HG02759 (cell line): ENCODE measurements at regions not wholly inside any gene's neighbourhood (a gene's known extent, or its start where the extent isn't known, plus 50 kb on each side); places are given as distances from the start of the nearest gene placed in this dataset.

Experiments
- ATAC-seq: cut with Tn5 transposase; IDR thresholded peaks from one replicate; pipeline ENCODE4 v1.9.1; 2021; ENCODE audit warnings: mild to moderate bottlenecking, moderate library complexity; ENCODE audit not compliant: unreplicated experiment

GRCh38 chr17:72206376-72206775 is 85.6 kb downstream of the SOX9 start:
- no peak for ATAC-seq

DNA sequence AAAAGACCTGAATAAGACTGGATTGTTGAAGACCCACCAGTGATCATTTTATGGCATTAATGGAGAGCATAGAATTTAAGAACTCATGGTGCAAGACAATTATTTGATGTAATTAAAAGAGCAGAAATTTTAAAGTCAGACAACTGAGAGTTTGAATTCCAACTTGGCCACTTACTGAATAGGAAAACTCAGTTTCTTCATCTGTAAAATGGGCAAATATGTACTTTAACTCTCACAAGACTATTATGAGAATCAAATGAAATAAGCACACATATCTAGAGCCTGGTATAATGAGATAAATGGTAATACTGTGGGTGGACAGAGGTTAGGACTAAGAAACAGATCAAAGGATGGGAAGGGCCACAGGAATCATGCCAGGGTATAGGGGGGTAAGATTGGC is 88.0 kb downstream of the SOX9 start:
- no peak for ATAC-seq

DNA sequence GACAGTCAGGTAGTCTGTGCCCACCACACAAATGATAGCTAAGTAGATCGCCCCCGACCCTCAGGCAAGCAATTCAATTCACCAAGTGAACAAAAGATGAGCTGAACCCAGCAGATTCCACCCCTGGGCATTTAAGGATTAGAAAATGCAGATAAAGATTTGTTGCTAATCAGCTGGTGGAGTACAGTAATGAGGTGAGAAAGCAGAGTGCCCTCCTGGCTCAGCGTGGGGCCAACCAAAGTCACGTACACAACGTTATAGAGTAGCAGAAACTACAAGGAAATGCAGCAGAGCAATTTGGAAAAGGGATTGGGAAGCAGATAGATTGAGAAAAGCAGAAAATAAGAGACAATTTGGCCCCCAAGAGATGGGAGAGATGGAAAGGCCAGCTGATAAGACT is 91.2 kb downstream of the SOX9 start:
- no peak for ATAC-seq

DNA sequence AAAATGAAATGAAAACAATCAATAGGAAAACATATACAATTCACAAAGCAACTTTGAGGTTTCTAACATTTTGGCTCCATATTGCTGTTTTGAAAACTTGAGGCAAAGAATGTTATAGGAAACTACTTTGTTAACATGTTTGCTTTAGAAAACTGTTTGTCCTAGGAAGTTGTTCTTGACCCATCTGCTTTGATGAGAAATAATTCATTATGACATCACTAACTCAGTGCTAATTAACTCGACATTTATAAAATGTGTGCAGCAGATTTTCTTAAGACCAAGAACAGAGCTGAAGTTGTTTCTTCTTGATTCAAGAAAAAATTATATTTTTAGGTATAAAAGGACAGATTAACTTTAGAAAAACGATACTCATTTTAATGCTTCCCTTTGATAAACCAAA is 94.7 kb downstream of the SOX9 start:
- no peak for ATAC-seq

GRCh38 chr17:72215928-72216327 is 95.1 kb downstream of the SOX9 start:
- ATAC-seq: no peak

GRCh38 chr17:72219137-72219823 is 98.5 kb downstream of the SOX9 start:
- ATAC-seq: no peak

GRCh38 chr17:72219824-72220493 is 99.1 kb downstream of the SOX9 start:
- no peak for ATAC-seq

DNA sequence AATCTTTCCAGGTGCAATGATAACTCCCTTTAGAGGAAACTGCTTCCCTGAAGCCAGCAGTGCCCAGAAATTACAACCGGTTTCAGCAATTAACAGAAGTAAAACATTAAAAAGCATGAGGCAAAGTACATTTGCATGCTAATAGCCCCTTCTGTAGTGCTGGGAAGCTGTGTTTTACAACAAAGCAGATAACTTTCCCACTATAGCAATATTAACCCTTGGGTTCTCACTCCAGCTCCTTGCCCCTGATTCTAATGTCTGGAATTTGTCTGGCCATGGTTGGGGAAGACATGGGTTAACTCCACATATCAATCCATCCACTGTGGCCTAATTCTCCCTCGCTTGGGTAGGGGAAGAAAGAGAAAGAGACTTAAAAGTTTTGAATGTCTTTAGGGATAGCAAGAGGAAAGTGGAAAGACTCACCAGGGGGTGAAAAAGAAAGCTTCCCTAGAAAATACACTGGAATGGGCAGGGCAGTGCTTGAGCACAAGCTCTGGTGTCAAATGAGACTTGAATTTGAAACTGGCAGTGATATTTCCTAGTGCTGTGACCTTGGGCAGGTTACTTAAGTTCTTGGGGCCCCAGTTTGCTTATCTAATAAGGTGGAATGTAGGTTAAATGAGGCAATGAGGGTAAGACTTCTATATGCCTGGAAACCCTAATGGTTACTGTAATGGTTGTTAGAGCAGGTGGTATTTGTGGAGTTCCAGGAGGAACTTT is 102.0 kb downstream of the SOX9 start:
- ATAC-seq: no peak

GRCh38 chr17:72223866-72224291 is 103.1 kb downstream of the SOX9 start:
- no peak for ATAC-seq

DNA sequence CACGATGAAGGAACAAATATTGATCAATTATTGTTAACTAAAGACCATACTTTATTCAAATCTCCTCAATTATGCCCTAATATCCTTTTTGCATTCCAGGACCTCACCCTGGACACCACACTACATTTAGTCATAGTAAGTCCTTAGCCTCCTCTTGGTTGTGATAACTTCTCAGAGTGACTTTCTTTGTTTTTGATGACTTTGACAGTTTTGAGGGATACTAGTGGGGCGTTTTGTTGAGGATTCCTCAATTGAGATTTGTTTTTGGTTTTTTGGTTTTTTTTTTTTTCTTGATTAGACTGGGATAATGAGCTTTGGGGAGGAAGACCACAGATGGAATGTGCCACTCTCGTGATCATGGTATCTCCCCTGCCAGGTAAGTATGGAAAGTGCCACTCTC is 105.5 kb downstream of the SOX9 start:
- ATAC-seq: no peak

GRCh38 chr17:72233986-72234385 is 113.2 kb downstream of the SOX9 start:
- no peak for ATAC-seq

DNA sequence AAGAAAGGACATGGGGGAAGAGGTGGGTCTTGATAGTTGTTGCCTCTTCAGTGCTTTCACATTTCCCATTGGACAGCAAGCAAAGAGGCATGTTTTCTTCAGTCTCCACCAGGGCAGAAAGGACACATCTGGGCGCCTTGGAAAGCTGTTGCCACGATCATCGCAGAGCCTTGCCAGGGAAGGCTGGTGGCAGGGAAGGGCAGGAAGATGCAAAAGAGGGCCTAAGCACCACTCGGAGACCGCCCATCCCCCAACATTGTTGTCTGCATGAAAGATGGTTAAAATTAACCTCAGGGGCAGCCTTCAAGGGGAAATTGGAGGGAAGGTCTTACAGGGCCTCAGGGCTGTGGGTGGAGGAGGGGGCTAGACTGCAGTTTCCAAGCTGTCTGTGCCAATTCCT is 114.2 kb downstream of the SOX9 start:
- ATAC-seq: no peak

DNA sequence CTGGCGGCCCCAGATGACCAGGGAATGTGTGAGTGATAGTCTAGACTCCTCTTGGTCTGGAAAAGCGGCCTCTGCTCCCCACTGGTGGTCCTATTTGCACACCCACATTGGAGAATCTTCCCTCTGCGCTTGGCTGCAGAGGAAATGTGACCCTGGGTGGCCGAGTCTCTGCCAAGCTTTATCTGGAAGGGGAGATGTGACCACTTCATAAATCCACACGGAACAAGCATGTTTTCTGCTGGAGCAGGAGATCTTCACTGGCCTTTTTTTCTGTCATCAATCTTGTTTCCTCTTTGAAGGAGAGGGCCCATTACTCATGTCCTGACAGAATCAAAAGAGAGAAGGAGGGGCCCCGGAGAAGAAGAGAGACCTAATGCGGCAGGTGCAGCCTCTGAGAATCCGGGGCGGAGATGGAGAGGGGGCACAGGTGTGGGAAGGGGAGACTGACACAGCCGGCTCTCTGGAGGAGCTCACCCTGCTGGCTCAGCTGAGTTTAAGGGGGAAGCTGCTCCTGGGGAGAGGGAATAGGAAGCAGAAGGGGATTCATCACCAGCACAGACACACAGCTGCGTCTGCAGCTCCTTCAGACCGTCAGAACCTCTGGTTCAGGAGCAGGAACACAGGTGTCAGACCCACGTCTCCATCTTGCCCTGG is 116.3 kb downstream of the SOX9 start:
- ATAC-seq: no peak

DNA sequence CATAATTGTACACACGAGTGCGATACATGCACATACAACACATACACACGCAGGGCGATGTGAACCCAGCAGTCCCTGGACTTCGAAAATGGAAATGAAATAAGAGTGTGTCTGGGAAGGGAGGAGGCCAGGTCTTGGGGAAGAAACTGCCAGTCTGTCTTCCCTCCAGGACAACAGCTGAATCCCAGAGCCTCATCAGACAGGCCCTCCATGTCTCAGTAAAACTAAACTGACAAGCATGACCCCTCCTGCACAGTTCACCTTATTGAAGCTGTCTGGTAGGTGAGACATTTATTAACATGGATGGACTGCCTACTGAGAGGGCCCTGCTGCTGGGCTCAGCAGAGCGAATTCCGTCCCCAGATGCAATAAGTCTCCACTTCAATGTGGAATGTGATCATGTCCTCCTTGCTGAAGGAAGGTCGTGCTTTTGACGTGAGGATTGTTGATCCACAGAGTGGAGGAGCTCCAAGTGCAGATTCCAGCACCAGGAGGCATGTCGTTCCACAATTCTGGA is 117.4 kb downstream of the SOX9 start:
- ATAC-seq: no peak

GRCh38 chr17:72239548-72239947 is 118.7 kb downstream of the SOX9 start:
- ATAC-seq: no peak

- no peak for ATAC-seq
Measured at GRCh38 chr17:72240333-72240732, 119.5 kb downstream of the SOX9 start.

- ATAC-seq: no peak
Measured at GRCh38 chr17:72244494-72244893, 123.7 kb downstream of the SOX9 start.

DNA sequence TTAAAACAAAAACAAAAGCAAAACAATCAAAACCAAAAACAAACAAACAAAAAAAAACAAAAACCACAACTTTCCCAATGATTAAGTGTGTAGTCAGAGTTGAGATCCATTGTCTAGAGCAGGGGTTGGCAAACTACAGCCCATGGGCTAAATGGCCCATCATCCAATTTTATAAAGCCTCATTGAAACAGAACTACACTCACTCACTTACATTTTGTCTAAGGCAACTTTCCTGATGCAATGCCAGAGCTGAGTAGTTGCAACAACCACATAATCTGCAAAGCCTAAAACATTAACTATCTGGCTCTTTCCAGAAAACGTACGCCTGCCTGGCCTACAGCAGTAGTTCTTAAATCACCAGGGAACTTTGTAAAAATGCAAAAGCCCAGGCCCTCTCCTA is 124.1 kb downstream of the SOX9 start:
- ATAC-seq: no peak

- no peak for ATAC-seq
Measured at GRCh38 chr17:72249441-72249840, 128.6 kb downstream of the SOX9 start.

- no peak for ATAC-seq
Measured at GRCh38 chr17:72250206-72250605, 129.4 kb downstream of the SOX9 start.

DNA sequence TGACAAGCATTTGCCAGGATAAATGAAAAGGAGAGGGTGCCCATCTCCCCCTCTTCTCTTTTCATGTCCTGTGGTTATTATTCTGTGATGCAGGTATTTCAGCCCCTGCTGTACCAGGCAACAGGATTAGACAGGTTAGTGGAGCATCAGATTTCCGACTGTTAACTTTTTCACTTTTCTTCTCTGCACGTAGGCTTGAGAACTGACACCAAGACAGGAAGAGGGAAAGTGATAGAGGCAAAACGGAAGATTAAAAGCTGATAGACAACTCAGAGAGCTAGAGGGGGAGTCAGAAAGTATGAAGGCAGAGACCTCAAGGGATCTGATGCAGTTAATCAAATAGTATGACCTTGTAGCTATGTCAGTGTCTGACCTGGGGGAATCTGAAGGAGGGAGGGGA is 132.8 kb downstream of the SOX9 start:
- no peak for ATAC-seq
